ENCODE measurements at regions not wholly inside any gene's neighbourhood (a gene's known extent, or its start where the extent isn't known, plus 50 kb on each side); places are given as distances from the start of the nearest gene placed in this dataset.

DNA sequence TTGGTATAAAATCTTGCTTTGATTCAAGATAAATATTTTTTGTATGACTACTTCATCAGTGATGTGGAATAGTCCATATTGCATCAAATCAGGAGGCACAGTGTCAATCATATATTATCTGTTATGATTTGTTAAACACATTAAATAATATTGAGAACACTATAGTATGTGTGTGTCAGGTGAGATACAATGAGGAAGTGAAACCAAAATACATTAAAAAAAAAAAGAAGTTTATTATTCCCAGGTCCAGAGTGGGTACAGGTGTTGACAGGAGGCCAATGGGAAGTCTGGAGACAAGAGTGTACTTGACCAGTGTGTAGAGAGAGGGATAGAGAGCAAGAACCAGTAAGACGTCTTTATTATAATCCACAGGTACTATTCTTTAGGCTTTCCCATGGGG, 292.6 kb downstream of the FSIP2 start:
- TF ChIP-seq, protein P1, sequence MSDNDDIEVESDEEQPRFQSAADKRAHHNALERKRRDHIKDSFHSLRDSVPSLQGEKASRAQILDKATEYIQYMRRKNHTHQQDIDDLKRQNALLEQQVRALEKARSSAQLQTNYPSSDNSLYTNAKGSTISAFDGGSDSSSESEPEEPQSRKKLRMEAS (IDR thresholded peaks at IDR 0.05; ENCODE audit: low read depth, low read length) = no peak
- no peak for TF ChIP-seq POLR2A (IDR thresholded peaks at IDR 0.05; ENCODE audit: extremely low read depth, insufficient read length)
- no peak for TF ChIP-seq MYC (IDR thresholded peaks at IDR 0.05; ENCODE audit: low read depth, low read length)
- TF ChIP-seq CTCF (IDR thresholded peaks at IDR 0.05; ENCODE audit: low read depth, low read length) = no peak
- no peak overlapping the region for H3K4me3 ChIP-seq (ENCODE audit: low read depth, low read length)
- no peak for DNase-seq (ENCODE audit: low read depth)

- DNase-seq (ENCODE audit: low read depth) = no peak
- TF ChIP-seq, protein P1 (IDR thresholded peaks at IDR 0.05; ENCODE audit: low read depth, low read length) = no peak
- TF ChIP-seq POLR2A (IDR thresholded peaks at IDR 0.05; ENCODE audit: extremely low read depth, insufficient read length) (no peak), CTCF (IDR thresholded peaks at IDR 0.05; ENCODE audit: low read depth, low read length) (no peak), MYC (IDR thresholded peaks at IDR 0.05; ENCODE audit: low read depth, low read length) (no peak)
- no peak overlapping the region for H3K4me3 ChIP-seq (ENCODE audit: low read depth, low read length)
Observed at GRCh38 chr2:186032102-186032738, 293.6 kb downstream of the FSIP2 start.

- TF ChIP-seq POLR2A (IDR thresholded peaks at IDR 0.05; ENCODE audit: extremely low read depth, insufficient read length) = no peak
- TF ChIP-seq, protein P1 (IDR thresholded peaks at IDR 0.05; ENCODE audit: low read depth, low read length) = no peak
- no peak for TF ChIP-seq CTCF (IDR thresholded peaks at IDR 0.05; ENCODE audit: low read depth, low read length)
- no peak for TF ChIP-seq MYC (IDR thresholded peaks at IDR 0.05; ENCODE audit: low read depth, low read length)
- no peak overlapping the region for H3K4me3 ChIP-seq (ENCODE audit: low read depth, low read length)
- DNase-seq (ENCODE audit: low read depth) = no peak
Observed at GRCh38 chr2:186032930-186033329, 294.3 kb downstream of the FSIP2 start.

DNA sequence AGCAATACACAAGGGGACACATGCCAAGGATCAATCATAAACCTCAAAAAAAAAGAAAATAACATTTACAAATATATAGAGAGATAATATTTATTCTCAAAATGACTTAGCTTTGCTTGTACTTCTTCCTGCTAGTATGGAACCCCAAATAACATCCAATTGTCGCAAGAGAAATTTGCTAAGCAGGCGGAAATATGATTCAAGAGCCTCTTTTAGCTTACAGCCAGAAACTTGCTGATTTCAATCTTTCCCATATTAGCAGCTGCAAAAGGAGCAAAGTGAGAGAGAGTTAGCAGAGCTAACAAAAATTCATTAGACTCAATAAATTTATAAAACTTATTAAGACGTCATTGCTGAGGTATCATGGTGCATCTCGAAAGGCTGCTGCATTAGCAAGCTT, 294.9 kb downstream of the FSIP2 start:
- H3K4me3 ChIP-seq (ENCODE audit: low read depth, low read length) = no peak overlapping the region
- TF ChIP-seq POLR2A (IDR thresholded peaks at IDR 0.05; ENCODE audit: extremely low read depth, insufficient read length) = no peak
- no peak for TF ChIP-seq CTCF (IDR thresholded peaks at IDR 0.05; ENCODE audit: low read depth, low read length)
- TF ChIP-seq, protein P1 (IDR thresholded peaks at IDR 0.05; ENCODE audit: low read depth, low read length) = no peak
- TF ChIP-seq MYC (IDR thresholded peaks at IDR 0.05; ENCODE audit: low read depth, low read length) = no peak
- DNase-seq (ENCODE audit: low read depth) = no peak

GRCh38 chr2:186036862-186037449, 298.4 kb downstream of the FSIP2 start:
- TF ChIP-seq MYC (IDR thresholded peaks at IDR 0.05; ENCODE audit: low read depth, low read length) = no peak
- no peak for TF ChIP-seq POLR2A (IDR thresholded peaks at IDR 0.05; ENCODE audit: extremely low read depth, insufficient read length)
- TF ChIP-seq, protein P1 (IDR thresholded peaks at IDR 0.05; ENCODE audit: low read depth, low read length) = no peak
- no peak for TF ChIP-seq CTCF (IDR thresholded peaks at IDR 0.05; ENCODE audit: low read depth, low read length)
- no peak for DNase-seq (ENCODE audit: low read depth)

More at GRCh38 chr2:186036862-186037449, 298.4 kb downstream of the FSIP2 start:
- H3K4me3 ChIP-seq (ENCODE audit: low read depth, low read length) = no peak overlapping the region
